Pons (tissue), 1 donor: ENCODE measurements at regions not wholly inside any gene's neighbourhood (a gene's known extent, or its start where the extent isn't known, plus 50 kb on each side); places are given as distances from the start of the nearest gene placed in this dataset.
"Not testable (repeated sequence)": the region's sequence is repeated elsewhere in the genome, so short reads cannot be mapped to it uniquely, and the experiment has no call there.

Experiments
- DNase-seq: peaks from one replicate; pipeline ENCODE4 v3.0.0-alpha.2; 2016; ENCODE audit warnings: low spot score

DNA sequence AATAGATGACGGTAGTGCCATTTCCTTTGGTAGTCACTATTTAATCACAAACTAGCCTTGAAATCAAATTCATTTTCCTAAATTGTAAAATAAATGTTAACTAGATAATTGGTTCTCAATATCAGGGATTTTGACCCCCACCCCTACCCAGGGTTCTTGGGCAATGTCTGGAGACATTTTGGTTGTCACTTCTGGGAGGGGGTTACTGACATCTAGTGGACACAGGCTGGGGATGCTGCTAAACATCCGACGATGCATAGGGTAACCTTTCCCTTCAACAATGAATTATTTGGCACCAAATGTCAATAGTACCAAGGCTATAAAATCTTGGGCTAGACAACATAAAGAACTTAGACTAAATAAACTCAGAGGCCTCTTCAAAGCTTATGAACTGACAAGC is 285.8 kb upstream of the TRPC5 start:
- DNase-seq, result no peak

DNA sequence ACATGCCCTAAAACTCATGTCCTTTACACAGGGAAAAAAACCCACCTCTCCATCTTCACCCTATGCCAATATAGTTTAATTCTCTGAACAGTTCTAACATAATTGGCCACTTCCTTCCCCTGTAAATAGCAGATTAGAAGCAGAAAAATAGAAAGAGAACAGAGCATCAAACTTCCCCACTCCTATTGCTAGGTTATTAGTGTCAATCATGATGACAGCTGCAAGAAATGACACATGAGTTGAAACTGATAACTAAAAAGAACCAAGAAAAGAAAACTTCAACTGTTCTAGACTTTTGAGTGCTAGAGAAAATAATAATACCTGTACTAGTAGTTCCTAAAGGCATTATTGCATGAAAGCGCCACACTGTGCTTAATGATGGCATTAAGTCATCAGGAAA is 284.5 kb upstream of the TRPC5 start:
- DNase-seq, result no peak

DNA sequence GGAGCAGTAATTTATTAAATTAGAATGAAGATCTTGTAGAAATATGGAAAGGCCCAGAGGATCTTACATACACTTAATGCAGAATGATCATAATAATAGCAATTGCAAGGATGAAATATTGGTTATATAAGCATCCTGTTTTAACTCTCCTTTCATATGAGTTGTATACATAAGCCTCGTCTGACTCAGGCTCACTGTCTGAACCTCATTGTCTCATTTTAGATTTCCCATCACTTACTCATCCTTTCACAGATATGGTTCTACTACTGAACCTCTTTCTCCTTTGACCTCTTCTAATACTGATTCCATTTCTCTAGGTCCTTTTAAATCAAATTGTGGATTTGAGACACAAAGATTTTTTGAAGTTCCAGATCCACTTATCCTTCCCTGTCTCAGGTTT is 277.3 kb upstream of the TRPC5 start:
- DNase-seq, result no peak

DNA sequence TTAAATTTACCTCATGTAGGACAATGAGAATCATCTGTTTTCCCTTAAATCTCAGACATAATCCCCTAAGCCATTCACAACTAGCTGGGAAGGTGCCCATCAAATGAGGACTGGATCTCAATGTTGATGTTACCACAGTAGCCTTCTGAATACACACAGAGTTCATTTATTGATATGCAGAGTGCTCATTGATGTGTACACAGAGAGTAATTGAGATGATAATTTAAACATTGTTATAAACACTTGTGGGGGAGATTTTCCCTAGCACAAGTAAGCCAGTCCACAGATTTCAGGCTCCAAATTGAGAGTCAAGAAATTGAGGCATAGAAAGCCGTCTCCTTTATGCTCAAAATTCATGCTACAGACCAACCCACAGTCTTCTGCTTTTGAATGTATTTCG is 273.4 kb upstream of the TRPC5 start:
- DNase-seq, result no peak

DNA sequence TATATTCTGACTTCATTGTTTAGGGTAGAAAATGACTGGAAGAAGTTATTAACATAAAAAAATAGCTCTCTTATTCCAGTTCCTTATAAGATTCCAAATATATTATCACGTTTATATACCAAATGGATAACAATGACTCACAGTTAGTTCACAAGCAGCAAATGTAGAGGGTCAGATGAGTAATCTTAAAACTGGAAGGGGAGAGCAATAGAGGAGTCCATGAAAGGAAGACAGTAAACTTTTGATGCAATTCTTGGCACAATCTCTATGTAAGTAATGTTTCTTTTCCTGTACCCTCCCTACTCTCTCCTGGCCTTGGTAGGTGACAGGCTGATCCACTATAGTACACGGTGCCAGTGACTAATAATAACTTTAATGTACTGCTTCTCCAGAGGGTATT is 259.0 kb upstream of the TRPC5 start:
- DNase-seq, result no peak

DNA sequence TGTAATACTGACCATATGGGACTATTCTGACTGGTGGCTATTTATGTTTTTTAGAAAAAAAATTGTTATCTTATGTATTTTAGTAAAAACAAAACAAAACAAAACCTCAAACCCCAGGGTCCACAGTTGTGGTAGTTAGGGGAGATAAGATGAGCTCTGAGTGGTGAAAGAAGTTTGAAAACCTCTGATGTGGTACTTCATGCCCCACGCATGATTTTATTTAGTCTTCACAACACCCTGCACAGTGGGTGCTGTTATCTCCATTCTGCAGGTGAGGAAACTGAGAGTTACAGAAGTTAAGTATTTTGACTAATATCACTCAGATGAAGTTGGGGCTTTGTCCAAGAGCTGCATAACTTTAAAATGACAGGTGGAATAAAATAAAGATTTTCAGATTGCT is 230.6 kb upstream of the TRPC5 start:
- DNase-seq, result no peak

DNA sequence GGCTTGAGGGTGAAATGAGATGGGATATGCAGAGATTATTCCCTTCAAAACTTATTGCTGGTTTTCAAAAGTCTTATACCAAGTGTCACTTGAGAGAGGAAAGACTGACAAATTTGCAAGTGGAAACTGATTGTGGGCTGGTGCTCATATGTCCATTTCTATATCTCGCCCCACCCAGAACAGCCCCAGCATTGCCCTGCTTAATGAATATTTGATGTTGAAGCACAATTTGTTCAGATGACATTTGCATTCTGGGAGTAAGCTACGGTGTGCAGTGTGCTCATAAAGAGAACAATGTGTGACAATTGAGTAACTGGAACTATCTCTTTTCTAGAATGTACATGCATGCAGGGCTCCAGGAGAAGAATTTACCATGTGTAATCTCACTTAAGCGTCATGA is 223.5 kb upstream of the TRPC5 start:
- no peak for DNase-seq

DNA sequence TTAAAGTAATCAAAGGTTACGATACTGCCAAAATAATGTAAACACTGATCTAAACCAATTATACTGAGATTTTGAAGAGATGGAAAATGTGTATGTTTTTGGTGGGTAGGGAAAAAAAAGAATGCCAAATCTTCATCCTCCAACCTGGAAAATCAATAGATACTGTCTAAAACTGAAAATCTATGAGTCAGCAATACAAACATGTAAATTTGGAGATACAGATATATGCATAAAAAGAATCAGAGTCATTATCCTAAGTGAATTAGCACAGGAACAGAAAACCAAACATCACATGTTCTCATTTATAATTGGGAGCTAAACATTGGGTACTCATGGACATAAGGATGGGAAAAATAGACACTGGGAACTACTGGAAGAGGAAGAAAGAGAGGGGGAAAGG is 197.4 kb upstream of the TRPC5 start:
- no peak for DNase-seq

DNA sequence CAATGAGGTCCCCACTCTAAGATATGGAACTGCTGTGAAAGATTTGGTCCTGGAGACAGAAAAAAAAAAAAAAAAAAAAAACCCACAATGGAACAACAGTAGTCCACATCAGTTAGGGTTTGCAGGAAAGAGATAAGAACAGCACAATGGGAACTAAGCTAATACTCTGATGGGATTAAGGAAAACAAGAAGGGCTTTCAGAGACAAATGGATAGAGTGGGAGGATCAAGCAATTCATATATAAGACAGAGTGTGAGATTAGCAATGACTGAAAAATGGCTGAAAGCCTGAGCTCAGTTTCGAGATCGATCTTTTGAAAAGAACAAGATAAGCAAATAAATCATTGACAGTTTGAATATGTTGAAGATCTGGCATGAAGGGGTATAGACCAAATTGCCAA is 188.4 kb upstream of the TRPC5 start:
- no peak for DNase-seq

DNA sequence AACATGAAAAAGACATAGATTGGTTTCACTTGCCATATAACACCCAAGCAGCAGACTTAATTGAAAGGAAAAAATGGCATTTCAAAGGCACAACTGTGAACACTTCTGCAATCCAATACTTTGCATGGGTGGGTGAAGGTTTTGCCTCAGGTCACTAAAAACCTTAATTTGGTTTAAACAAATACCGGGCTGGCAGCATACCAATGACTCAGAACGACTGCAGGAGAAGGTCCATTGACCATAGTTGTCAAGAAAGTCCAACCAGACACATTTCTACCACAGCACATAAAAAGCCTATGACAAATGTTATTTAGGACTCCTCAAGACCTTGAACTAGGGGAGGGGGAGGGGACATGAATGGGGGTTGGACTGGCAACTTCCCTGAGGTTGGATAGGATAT is 183.6 kb upstream of the TRPC5 start:
- DNase-seq, result no peak

DNA sequence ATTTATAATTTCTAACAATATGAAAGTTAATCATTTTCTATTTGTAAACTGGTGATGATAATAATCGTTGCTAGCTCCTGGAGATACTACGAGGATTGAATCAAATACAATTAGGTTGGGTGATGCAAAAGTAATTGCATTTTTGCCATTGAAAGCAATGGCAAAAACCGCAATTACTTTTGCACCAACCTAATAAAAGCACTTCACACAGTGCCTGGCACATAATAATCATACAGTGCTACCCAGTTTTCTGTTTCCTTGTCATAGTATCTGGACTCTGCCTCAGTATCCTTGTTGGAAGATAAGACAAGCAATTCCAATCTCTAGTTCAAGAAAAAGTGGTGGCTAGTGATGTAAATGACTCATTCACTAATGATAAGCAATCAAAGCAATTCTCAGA is 176.8 kb upstream of the TRPC5 start:
- no peak for DNase-seq

DNA sequence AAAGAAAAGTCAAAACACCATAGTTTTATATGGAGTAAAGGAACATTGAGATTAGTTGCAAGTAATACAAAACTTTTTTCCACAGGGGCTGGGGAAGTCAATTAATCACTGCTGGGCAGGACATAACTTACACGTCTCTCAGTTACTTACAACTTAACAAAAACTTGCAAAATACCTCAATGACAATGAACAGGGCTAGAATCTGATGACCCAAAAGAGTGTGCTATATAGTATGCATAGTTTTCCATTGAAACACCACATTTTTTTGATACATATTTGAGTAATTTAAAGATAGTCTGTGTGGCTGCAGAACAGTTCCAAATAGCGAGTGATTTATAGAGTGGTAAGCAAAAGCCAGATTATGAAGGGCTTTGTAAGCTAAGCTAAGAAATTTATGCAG is 172.3 kb upstream of the TRPC5 start:
- DNase-seq, result no peak

DNA sequence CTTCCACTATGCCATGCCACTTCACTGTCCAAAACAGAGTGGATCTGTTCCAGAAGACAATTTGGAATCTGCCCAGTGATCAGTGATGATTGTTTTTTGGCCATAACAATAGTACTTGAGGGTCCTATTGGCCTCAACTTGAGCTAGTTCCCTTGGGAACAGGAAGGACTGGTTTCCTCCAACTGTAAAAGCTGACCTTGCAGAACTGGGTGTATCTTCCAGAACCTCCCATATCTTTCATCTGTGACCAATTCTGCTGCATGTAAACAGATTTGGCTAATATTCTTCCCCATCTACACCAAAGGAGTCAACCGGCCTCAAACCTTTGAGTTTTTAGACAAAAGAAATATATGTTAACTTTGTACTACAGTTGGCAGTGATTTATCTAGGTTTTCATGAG is 165.1 kb upstream of the TRPC5 start:
- no peak for DNase-seq

DNA sequence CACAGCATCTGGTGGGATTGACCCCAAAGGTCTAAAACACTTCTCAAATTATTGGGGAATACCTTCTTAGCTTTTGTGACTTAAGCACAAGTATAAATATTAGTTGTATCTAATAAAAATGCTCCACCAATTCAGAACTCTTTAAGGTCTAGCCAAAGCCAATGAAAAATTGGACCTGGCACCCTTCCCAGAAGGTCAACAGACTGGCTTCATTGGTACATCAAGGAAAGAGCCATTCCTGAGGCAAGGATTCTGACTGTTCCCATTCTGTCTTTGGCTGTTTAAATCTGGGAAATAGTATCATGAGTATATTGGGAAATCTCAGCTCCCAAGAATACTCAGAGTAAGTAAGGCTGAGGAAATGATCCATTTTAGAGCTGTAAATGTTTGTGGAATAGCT is 153.0 kb upstream of the TRPC5 start:
- DNase-seq, result peak; percentile 1

DNA sequence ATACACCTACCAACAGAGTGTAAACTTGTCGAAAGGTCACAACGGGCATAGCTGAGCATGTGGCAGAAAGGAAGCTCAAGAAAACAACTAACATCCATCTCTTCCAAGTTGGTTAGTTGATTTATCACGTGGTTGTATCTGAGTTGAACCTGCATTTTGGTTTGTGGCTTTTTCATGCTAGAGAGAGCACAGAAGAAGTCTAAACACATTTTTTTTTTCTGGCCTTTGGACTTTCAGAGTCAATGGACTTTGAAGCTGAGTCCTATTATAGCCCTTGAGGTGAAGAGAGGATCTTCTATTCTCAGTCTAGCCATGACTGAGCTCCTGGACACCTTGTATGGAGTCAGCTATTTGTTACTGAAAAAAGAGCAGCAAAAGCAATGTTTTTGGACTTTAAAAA is 150.6 kb upstream of the TRPC5 start:
- no peak for DNase-seq

DNA sequence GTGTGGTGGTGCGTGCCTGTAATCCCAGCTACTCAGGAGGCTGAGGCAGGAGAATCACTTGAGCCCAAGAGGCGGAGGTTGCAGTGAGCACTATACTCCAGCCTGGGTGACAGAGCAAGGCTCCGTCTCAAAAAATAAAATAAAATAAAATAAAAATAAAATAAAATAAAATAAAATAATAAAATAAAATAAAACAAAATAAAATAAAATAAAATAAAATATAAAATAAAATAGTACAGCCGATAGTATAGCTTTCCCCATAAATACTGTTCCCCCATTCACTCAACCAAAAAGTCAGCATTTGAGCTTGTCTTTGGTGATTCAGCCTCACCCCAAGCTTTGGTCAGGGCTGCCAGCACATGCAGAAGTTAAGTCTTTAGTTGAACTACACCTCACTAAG is 144.2 kb upstream of the TRPC5 start:
- not testable (repeated sequence) for DNase-seq

DNA sequence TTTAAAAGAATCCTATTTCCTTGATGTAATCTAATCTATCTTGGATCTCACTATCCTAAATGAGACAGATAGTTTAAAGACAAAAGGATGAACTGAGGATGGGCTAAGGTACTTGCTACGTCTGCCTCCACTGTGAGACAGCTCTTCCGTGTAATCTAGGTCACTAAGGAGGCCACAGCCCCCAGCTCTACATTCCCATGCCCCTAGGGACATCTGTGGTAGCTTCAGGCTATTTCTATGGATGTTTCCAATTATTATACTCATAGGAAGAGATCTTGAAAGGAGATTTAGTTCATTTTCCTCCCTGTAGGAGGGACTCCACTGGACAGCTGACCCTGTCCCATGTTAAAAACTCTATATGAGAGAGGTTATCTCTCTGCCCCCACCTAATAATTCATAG is 140.8 kb upstream of the TRPC5 start:
- no peak for DNase-seq

DNA sequence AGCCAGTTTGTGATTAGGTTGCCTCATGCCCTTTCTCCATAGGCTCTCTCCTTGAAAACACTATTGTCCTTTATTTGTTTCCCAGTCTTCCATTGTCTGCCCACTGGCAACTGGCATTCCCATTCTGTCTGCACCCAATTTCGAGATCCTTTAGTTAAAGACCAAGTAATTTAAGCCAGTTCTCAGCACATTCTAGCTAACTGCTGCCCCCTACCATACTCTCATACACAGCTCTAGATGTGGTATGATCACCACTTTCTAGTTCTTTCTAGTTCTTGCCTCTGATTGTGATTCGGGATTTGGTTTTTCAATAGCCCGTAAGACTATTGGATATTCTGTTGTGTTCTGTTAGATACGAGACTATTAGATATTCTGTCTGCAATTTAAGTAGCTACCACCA is 135.8 kb upstream of the TRPC5 start:
- DNase-seq, result no peak

DNA sequence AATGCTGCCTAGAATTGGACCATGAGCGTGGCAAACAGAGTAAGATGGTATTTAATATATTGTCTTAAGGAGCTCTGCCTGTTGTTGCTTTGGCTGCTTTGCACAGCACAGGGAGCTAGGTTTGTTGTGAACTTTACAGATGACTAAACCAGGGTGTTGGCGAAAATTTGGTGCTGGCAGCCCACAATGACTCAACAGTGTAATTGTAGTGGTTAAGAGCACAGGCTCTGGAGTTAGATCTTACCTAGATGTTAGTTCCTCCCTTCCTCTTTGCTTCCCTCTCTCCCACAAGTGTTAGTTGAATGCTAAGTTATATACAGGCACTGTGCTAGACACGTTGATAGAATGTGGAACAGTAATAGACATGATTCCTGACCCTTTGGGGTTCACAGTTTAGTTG is 128.9 kb upstream of the TRPC5 start:
- DNase-seq, result no peak

DNA sequence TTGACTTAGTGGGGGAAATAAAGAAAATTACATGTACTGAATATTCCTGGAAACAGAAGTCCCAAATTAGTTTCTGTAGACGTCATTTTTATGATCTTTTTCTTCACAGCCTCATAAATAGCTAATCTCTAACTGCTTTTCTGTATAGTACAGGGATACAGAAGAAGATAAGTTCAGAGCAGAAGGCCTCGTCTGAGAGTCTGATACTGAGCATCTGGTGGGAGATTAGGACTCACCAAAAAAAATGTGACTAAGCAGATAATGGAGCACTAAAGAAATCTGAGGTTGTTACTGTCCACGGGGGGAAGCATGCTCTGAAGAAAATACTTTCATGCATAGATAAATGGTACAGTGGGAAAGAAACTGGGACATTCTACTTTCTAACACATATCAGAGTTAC is 115.3 kb upstream of the TRPC5 start:
- no peak for DNase-seq

DNA sequence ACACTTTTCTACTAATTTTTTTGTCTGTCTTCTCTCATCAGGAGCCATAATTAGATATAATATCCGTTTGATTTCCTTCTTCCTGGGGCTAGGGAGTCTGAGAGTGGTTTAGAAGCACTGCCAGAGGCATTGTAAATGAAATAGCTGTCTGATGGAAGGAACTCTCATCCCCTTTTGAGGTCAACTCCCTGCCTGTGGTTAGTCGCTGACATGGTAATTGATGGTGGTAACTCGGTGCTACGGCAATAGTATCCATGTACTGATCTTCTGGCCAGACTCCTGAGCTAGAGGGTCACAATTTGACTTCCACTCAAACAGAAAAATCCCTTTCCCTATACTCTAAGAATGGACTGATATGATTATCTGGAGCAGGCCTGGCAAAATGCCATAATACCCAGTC is 108.1 kb upstream of the TRPC5 start:
- no peak for DNase-seq

DNA sequence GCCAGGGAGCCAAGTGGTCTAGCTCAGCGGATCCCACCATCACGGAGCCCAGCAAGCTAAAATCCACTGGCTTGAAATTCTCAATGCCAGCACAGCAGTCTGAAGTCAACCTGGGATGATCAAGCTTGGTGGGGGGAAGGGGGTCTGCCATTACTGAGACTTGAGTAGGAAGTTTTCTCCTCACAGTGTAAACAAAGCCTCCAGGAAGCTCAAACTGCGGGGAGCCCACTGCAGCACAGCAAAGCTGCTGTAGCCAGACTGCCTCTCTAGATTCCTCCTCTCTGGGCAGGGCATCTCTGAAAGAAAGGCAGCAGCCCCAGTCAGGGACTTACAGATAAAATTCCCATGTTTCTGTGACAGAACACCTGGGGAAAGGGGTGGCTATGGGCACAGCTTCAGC is 98.8 kb upstream of the TRPC5 start:
- DNase-seq, result not testable (repeated sequence)

DNA sequence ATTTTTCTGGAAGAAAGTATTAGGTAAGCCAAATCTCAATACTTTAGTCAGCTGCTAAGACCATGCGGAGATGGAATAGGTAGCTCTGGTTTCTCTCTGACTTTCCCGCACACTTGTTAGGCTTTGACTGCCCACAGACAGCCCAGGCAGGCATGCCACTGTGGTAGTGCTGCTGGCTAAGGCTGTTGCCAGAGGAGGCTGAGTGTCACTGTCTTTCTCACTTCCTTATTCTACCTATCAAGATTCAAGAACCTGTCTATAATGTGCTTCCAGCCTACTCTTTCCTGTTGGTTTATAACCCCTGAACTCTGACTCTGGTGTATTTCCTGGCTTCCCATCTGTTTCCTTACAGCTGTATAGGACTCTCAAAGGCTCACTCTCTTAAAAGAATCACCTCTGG is 81.8 kb upstream of the TRPC5 start:
- DNase-seq, result no peak

DNA sequence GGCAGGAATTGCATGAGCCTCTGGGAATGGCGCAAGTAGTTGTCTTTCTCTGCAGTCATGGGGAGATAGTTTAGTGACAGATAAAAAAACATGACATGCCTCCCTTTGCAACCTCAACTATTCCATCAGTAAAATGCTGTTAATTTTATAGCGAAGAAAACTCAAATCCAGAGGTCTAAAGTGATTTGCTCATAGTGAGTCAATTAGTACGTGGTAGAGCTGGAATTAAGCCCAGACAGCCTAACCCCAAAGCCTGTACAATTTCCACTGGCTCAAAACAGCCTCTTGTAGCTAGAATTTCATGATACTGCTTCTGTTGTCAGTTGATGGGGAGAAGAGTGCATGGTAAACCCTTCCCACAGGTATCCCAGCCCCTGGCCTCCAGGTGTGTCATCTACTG is 81.3 kb upstream of the TRPC5 start:
- DNase-seq, result no peak

DNA sequence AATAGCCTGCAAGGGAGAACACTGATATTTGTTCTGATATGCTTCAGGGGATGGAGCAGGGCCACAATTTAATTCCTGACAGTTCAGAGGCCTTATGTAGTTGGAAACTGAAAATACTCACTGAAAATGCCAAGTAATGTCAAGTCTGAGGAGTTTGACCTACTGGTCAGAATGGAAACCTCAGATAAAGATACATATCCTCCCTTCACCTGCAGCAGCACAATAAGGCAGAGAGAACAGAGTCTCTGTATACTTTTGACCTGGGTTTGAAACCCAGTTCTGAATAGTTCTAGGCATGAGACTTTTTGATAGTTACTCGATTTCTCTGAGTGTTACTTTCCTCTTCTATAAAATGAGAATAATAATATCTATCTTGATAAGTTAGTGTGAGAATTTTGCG is 65.8 kb upstream of the TRPC5 start:
- DNase-seq, result no peak

DNA sequence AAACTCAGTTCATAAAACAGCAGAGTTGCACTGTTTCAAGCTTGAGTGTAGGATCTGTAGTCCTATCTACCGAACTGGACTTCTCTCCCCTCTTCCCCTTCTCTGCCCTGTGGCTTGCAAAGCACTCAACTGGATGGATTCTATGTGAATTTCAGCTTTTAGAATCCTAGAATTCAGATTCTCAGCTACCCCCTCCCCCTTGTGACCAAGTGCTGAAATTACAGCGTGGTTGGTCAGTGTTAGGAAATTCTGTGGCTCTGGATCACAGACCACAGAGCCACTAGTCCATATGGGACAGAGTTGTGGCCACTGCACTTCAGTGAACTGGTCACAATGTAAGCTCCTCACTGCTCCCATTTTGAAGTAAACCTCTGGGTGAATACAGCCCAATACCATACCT is 64.6 kb upstream of the TRPC5 start:
- DNase-seq, result peak; percentile 34
